ENCODE measurements at regions not wholly inside any gene's neighbourhood (a gene's known extent, or its start where the extent isn't known, plus 50 kb on each side); places are given as distances from the start of the nearest gene placed in this dataset.

- Histone ChIP-seq H3K4me3 (ENCODE audit: insufficient read depth, low read length, poor library complexity, severe bottlenecking) (no peak overlapping the region), H3K79me2 (ENCODE audit: insufficient read depth, low read length) (no peaks in the 10 kb centered on the region), H3K27ac (ENCODE audit: low read depth, low read length) (no peak overlapping the region), H3K36me3 (ENCODE audit: low read length) (no peaks in the 10 kb centered on the region), H3K9ac (ENCODE audit: low read length) (no peak overlapping the region), H3F3A (ENCODE audit: insufficient read depth) (no peaks in the 10 kb centered on the region), H3K9me2 (replicated peaks; ENCODE audit: insufficient read depth, low read length) (no peaks in the 10 kb centered on the region), H3K27me3 (ENCODE audit: low read length) (no peaks in the 10 kb centered on the region), H4K20me1 (ENCODE audit: low read depth, low read length) (no peaks in the 10 kb centered on the region), H2AFZ (ENCODE audit: low read depth, low read length, severe bottlenecking) (no peak overlapping the region), H3K9me3 (ENCODE audit: insufficient read depth, low read length) (no peaks in the 10 kb centered on the region), H3K4me2 (ENCODE audit: low read depth, low read length, poor library complexity, severe bottlenecking) (no peak overlapping the region)
- TF ChIP-seq CTCF (IDR thresholded peaks at IDR 0.05; ENCODE audit: insufficient read depth, low read length, poor library complexity, severe bottlenecking) (no peak), EZH2phosphoT487 (conservative IDR thresholded peaks at IDR 0.05; ENCODE audit: low read length) (no peak)
These were observed 113.2 kb downstream of the CAND1 start for GRCh38 chr12:67382241-67382871.

GRCh38 chr12:67386869-67387565 lies 117.9 kb downstream of the CAND1 start:
- H4K20me1 ChIP-seq (ENCODE audit: low read depth, low read length): no peaks in the 10 kb centered on the region
- no peaks in the 10 kb centered on the region for H3K79me2 ChIP-seq (ENCODE audit: insufficient read depth, low read length)
- no peak overlapping the region for H3K4me2 ChIP-seq (ENCODE audit: low read depth, low read length, poor library complexity, severe bottlenecking)
- H3K27ac ChIP-seq (ENCODE audit: low read depth, low read length): no peak overlapping the region
- no peaks in the 10 kb centered on the region for H3F3A ChIP-seq (ENCODE audit: insufficient read depth)
- no peak overlapping the region for H3K4me3 ChIP-seq (ENCODE audit: insufficient read depth, low read length, poor library complexity, severe bottlenecking)
- no peak overlapping the region for H3K9ac ChIP-seq (ENCODE audit: low read length)
- H2AFZ ChIP-seq (ENCODE audit: low read depth, low read length, severe bottlenecking): no peak overlapping the region
- no peaks in the 10 kb centered on the region for H3K27me3 ChIP-seq (ENCODE audit: low read length)
- no peak for TF ChIP-seq CTCF (IDR thresholded peaks at IDR 0.05; ENCODE audit: insufficient read depth, low read length, poor library complexity, severe bottlenecking)
- no peak for TF ChIP-seq EZH2phosphoT487 (conservative IDR thresholded peaks at IDR 0.05; ENCODE audit: low read length)
- H3K9me2 ChIP-seq (replicated peaks; ENCODE audit: insufficient read depth, low read length): no peaks in the 10 kb centered on the region
- H3K36me3 ChIP-seq (ENCODE audit: low read length): no peaks in the 10 kb centered on the region
- no peaks in the 10 kb centered on the region for H3K9me3 ChIP-seq (ENCODE audit: insufficient read depth, low read length)

- H3K9me3 ChIP-seq (ENCODE audit: insufficient read depth, low read length): no peaks in the 10 kb centered on the region
- no peaks in the 10 kb centered on the region for H3K9me2 ChIP-seq (replicated peaks; ENCODE audit: insufficient read depth, low read length)
- H3F3A ChIP-seq (ENCODE audit: insufficient read depth): no peaks in the 10 kb centered on the region
- no peaks in the 10 kb centered on the region for H3K79me2 ChIP-seq (ENCODE audit: insufficient read depth, low read length)
- H3K27me3 ChIP-seq (ENCODE audit: low read length): no peaks in the 10 kb centered on the region
- no peak for TF ChIP-seq EZH2phosphoT487 (conservative IDR thresholded peaks at IDR 0.05; ENCODE audit: low read length)
- no peak for TF ChIP-seq CTCF (IDR thresholded peaks at IDR 0.05; ENCODE audit: insufficient read depth, low read length, poor library complexity, severe bottlenecking)
- no peak overlapping the region for H3K4me3 ChIP-seq (ENCODE audit: insufficient read depth, low read length, poor library complexity, severe bottlenecking)
- H2AFZ ChIP-seq (ENCODE audit: low read depth, low read length, severe bottlenecking): no peak overlapping the region
- H3K36me3 ChIP-seq (ENCODE audit: low read length): no peaks in the 10 kb centered on the region
- no peak overlapping the region for H3K27ac ChIP-seq (ENCODE audit: low read depth, low read length)
- H3K4me2 ChIP-seq (ENCODE audit: low read depth, low read length, poor library complexity, severe bottlenecking): no peak overlapping the region
- no peaks in the 10 kb centered on the region for H4K20me1 ChIP-seq (ENCODE audit: low read depth, low read length)
- H3K9ac ChIP-seq (ENCODE audit: low read length): no peak overlapping the region
These were observed 119.4 kb downstream of the CAND1 start for GRCh38 chr12:67388331-67389138.
